Caco-2 (cell line): ENCODE measurements at regions not wholly inside any gene's neighbourhood (a gene's known extent, or its start where the extent isn't known, plus 50 kb on each side); places are given as distances from the start of the nearest gene placed in this dataset.

Experiments
- BruUV-seq: library from RNA; stranded (reverse); fragments of 400-500 nt; replicated peaks from 2 replicates; lab custom pipeline; 2021; lab: Mats Ljungman, UMichigan
- CTCF ChIA-PET: fragments of 300-600 bp; sonication (Branson Sonifier 250); formaldehyde crosslinking; loops from one replicate; lab custom pipeline; 2022; ENCODE audit warnings: antibody characterized with exemption; lab: Charles Lee
- POLR2A ChIA-PET: fragments of 300-600 bp; sonication (Branson Sonifier 250); formaldehyde crosslinking; loops from one replicate; lab custom pipeline; 2022; ENCODE audit warnings: antibody characterized with exemption; lab: Charles Lee
- DNase-seq, 2 experiments: peaks; one replicate each; pipeline versions ENCODE4 v3.0.0 to v3.0.0-alpha.2; 2020 to 2022
- H3K27me3 ChIP-seq: replicated peaks from 2 replicates; pipeline ENCODE4 v1.6.0; 2011; ENCODE audit warnings: low read length; ENCODE audit not compliant: control insufficient read depth, insufficient read depth
- H3K36me3 ChIP-seq: 2 replicates; pipeline ENCODE4 v1.5.1; 2011; ENCODE audit warnings: low read length; ENCODE audit not compliant: control insufficient read depth, insufficient read depth
- H3K4me1 ChIP-seq: fragments of 250-450 bp; sonication (Bioruptor Pico); 2 replicates; pipeline ENCODE4 v1.5.1; 2020; ENCODE audit warnings: mild to moderate bottlenecking
- H3K4me3 ChIP-seq: 2 replicates; pipeline ENCODE4 v1.5.1; 2011; ENCODE audit warnings: low read depth, mild to moderate bottlenecking, control low read depth, low read length
- H3K9me3 ChIP-seq: fragments of 250-450 bp; sonication (Bioruptor Pico); 2 replicates; pipeline ENCODE4 v1.5.1; 2020; ENCODE audit warnings: mild to moderate bottlenecking, moderate library complexity
- H3K27ac Mint-ChIP-seq: one replicate; pipeline ENCODE4 v1.8.0; 2022; ENCODE audit warnings: mixed read lengths; ENCODE audit not compliant: unreplicated experiment
- H3K27me3 Mint-ChIP-seq: one replicate; pipeline ENCODE4 v1.8.0; 2022; ENCODE audit warnings: mixed read lengths; ENCODE audit not compliant: insufficient read depth, unreplicated experiment
- H3K36me3 Mint-ChIP-seq: one replicate; pipeline ENCODE4 v1.8.0; 2022; ENCODE audit warnings: mild to moderate bottlenecking, mixed read lengths; ENCODE audit not compliant: insufficient read depth, unreplicated experiment
- H3K4me1 Mint-ChIP-seq: one replicate; pipeline ENCODE4 v1.8.0; 2022; ENCODE audit warnings: low read depth, mixed read lengths; ENCODE audit not compliant: unreplicated experiment
- H3K4me3 Mint-ChIP-seq: one replicate; pipeline ENCODE4 v1.8.0; 2022; ENCODE audit warnings: mild to moderate bottlenecking, moderate library complexity, mixed read lengths; ENCODE audit not compliant: unreplicated experiment
- H3K9me3 Mint-ChIP-seq: one replicate; pipeline ENCODE4 v1.8.0; 2022; ENCODE audit warnings: mixed read lengths; ENCODE audit not compliant: unreplicated experiment
- intact Hi-C: fragments of 100-400 bp; cut with micrococcal nuclease; formaldehyde crosslinking; loops from one replicate; pipeline ENCODE4 v1.10.0; 2022; ENCODE audit not compliant: unreplicated experiment
- TF ChIP-seq, protein P1 (sequence below), 2 experiments: fragments of 200-600 bp in 1 of 2; IDR thresholded peaks; 1 replicate in 1 of 2; 2 replicates in 1 of 2; pipeline versions ENCODE4 v1.5.1 to v1.8.0; 2011 to 2022; ENCODE audit warnings: antibody characterized with exemption in 1 of 2, control low read depth in 1 of 2, inconsistent platforms in 1 of 2, low read depth in 1 of 2, low read length in 1 of 2, mild to moderate bottlenecking in 1 of 2, moderate library complexity in 1 of 2; ENCODE audit not compliant: insufficient read depth in 1 of 2, severe bottlenecking in 1 of 2, unreplicated experiment in 1 of 2

DNA sequence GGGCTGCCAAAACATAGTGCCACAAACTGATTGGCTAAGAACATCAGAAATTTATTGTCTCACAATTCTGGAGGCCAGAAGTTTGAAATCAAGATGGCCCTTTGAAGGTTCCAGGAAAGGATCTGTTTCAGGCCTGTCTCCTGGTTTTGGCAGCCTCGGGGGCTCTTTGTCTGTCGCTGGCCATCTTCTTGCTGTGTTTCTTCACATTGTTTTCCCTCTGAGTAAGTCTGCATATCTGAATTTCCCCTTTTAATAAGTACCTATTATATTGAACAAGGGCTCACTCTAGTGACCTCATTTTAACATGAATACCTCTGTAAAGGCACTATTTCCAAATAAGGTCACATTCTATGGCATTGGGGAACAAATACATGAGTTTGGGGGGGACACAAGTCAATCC lies 467.1 kb upstream of the MGAT4C start:
- DNase-seq = no peak
- no peaks in the 10 kb centered on the region for H3K9me3 Mint-ChIP-seq
- Histone ChIP-seq H3K27me3 (no peaks in the 10 kb centered on the region), H3K36me3 (no peaks in the 10 kb centered on the region), H3K4me3 (no peak overlapping the region), H3K4me1 (no peaks in the 10 kb centered on the region), H3K9me3 (no peaks in the 10 kb centered on the region)
- intact Hi-C loops = no loop called here
- CTCF ChIA-PET = no interaction called here
- H3K27me3 Mint-ChIP-seq = no peaks in the 10 kb centered on the region
- TF ChIP-seq, protein P1, sequence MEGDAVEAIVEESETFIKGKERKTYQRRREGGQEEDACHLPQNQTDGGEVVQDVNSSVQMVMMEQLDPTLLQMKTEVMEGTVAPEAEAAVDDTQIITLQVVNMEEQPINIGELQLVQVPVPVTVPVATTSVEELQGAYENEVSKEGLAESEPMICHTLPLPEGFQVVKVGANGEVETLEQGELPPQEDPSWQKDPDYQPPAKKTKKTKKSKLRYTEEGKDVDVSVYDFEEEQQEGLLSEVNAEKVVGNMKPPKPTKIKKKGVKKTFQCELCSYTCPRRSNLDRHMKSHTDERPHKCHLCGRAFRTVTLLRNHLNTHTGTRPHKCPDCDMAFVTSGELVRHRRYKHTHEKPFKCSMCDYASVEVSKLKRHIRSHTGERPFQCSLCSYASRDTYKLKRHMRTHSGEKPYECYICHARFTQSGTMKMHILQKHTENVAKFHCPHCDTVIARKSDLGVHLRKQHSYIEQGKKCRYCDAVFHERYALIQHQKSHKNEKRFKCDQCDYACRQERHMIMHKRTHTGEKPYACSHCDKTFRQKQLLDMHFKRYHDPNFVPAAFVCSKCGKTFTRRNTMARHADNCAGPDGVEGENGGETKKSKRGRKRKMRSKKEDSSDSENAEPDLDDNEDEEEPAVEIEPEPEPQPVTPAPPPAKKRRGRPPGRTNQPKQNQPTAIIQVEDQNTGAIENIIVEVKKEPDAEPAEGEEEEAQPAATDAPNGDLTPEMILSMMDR (IDR thresholded peaks at IDR 0.05; ENCODE audit: insufficient read depth in 1 of 2, low read depth in 1 of 2, low read length in 1 of 2, severe bottlenecking in 1 of 2, unreplicated experiment in 1 of 2) = no peak
- H3K27ac Mint-ChIP-seq = no peak overlapping the region
- H3K36me3 Mint-ChIP-seq = no peaks in the 10 kb centered on the region
- BruUV-seq = no TSS peak
- POLR2A ChIA-PET = no interaction called here
- H3K4me3 Mint-ChIP-seq = no peak overlapping the region
- no peaks in the 10 kb centered on the region for H3K4me1 Mint-ChIP-seq

DNA sequence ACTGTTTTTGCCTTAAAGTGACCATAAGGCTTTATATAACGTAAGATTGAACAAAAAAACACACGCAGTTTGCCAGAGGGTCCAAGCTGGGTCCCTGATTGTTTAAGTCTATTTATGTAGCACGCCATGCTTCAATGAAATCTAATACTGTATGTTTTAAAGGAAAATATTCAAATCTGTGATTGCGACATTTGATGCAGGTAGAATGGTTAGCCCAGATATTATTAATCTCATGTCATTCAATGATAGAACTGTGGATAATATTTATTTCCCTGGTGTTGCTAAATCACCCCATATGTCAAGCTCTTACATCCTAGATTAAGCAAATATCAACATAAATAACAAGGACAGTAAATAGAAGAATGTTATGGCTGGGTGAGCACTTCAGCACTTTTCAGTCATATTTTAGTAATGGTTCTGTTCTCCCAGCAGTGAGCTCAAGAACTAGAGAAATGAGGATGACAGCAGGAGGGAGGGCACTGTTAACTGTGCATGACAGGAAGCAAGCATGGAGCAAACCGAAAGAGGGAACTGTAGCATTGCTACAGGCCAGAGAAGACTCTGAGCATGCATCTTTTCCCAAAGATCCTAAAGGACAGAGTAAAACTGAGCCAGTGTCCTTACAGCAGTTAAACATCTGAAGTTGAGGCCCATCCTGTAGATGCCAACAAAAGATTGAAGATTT lies 465.7 kb upstream of the MGAT4C start:
- Mint-ChIP-seq H3K9me3 (no peaks in the 10 kb centered on the region), H3K4me3 (no peak overlapping the region), H3K36me3 (no peaks in the 10 kb centered on the region), H3K4me1 (no peaks in the 10 kb centered on the region), H3K27me3 (no peaks in the 10 kb centered on the region), H3K27ac (no peak overlapping the region)
- Histone ChIP-seq H3K4me1 (no peaks in the 10 kb centered on the region), H3K36me3 (no peaks in the 10 kb centered on the region), H3K4me3 (no peak overlapping the region), H3K9me3 (no peaks in the 10 kb centered on the region), H3K27me3 (no peaks in the 10 kb centered on the region)
- intact Hi-C loops = no loop called here
- POLR2A ChIA-PET = no interaction called here
- no TSS peak for BruUV-seq
- CTCF ChIA-PET = no interaction called here
- no peak for DNase-seq
- TF ChIP-seq, protein P1 (IDR thresholded peaks at IDR 0.05; ENCODE audit: insufficient read depth in 1 of 2, low read depth in 1 of 2, low read length in 1 of 2, severe bottlenecking in 1 of 2, unreplicated experiment in 1 of 2) = no peak

DNA sequence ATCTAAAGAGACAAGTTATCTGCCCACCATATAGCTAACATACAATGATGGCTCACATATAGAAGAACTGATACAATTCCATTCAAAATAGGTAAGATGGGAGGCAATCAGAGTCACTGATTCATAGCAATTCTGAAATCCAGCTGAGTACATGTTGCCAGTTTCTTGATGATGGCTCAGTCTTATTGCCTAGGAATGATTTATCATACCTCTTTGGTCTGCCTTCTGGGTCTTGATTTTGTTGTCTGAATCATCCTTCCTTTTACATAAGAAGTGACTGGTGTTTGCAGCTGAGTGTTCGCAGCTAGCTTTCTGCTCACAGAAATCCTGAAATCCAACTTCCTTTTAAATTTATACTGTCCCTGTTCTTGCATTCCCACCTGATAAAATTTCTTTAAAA lies 463.2 kb upstream of the MGAT4C start:
- no peaks in the 10 kb centered on the region for H3K4me1 Mint-ChIP-seq
- CTCF ChIA-PET = no interaction called here
- no peaks in the 10 kb centered on the region for H3K9me3 Mint-ChIP-seq
- Histone ChIP-seq H3K9me3 (no peaks in the 10 kb centered on the region), H3K27me3 (no peaks in the 10 kb centered on the region), H3K4me3 (no peak overlapping the region), H3K4me1 (no peaks in the 10 kb centered on the region), H3K36me3 (no peaks in the 10 kb centered on the region)
- POLR2A ChIA-PET = no interaction called here
- DNase-seq = no peak
- intact Hi-C loops = no loop called here
- no peaks in the 10 kb centered on the region for H3K27me3 Mint-ChIP-seq
- TF ChIP-seq, protein P1 (IDR thresholded peaks at IDR 0.05; ENCODE audit: insufficient read depth in 1 of 2, low read depth in 1 of 2, low read length in 1 of 2, severe bottlenecking in 1 of 2, unreplicated experiment in 1 of 2) = no peak
- no peak overlapping the region for H3K4me3 Mint-ChIP-seq
- no TSS peak for BruUV-seq
- no peaks in the 10 kb centered on the region for H3K36me3 Mint-ChIP-seq
- H3K27ac Mint-ChIP-seq = no peak overlapping the region
